GM23338 (cell line): ENCODE measurements at regions not wholly inside any gene's neighbourhood (a gene's known extent, or its start where the extent isn't known, plus 50 kb on each side); places are given as distances from the start of the nearest gene placed in this dataset.

Experiments
- ATAC-seq: fragments of 200-7000 bp; cut with Tn5 transposase; 3 replicates; pipeline ENCODE4 v1.9.1; 2020
- DNase-seq: peaks from one replicate; pipeline ENCODE4 v3.0.0-alpha.2; 2015; ENCODE audit warnings: low spot score
- H2AFZ ChIP-seq: fragments of 200-600 bp; sonication (generic); 2 replicates; pipeline ENCODE4 v1.8.0; 2016; ENCODE audit warnings: antibody characterized with exemption, mild to moderate bottlenecking, moderate library complexity
- H3F3A ChIP-seq: fragments of 200-600 bp; sonication (generic); replicated peaks from 2 replicates; pipeline ENCODE4 v1.8.0; 2017; ENCODE audit warnings: antibody characterized with exemption, mixed run types, low read depth
- H3K27ac ChIP-seq: fragments of 200-600 bp; sonication (generic); 2 replicates; pipeline ENCODE4 v1.6.1; 2016; ENCODE audit warnings: low read depth
- H3K27me3 ChIP-seq: fragments of 200-600 bp; sonication (generic); 2 replicates; pipeline ENCODE4 v1.8.0; 2016; ENCODE audit warnings: mild to moderate bottlenecking, mixed run types, moderate library complexity; ENCODE audit not compliant: insufficient read depth
- H3K36me3 ChIP-seq: fragments of 200-600 bp; sonication (generic); 2 replicates; pipeline ENCODE4 v1.8.0; 2016; ENCODE audit warnings: mild to moderate bottlenecking; ENCODE audit not compliant: insufficient read depth
- H3K4me1 ChIP-seq: fragments of 200-600 bp; sonication (generic); 2 replicates; pipeline ENCODE4 v1.8.0; 2016; ENCODE audit warnings: mild to moderate bottlenecking, moderate library complexity; ENCODE audit not compliant: insufficient read depth
- H3K4me2 ChIP-seq: fragments of 200-600 bp; sonication (generic); 2 replicates; pipeline ENCODE4 v1.7.1; 2017; ENCODE audit warnings: mixed run types
- H3K4me3 ChIP-seq: fragments of 200-600 bp; sonication (generic); 2 replicates; pipeline ENCODE4 v1.6.1; 2016; ENCODE audit warnings: mixed run types
- H3K79me2 ChIP-seq: fragments of 200-600 bp; sonication (generic); replicated peaks from 2 replicates; pipeline ENCODE4 v1.8.0; 2017; ENCODE audit warnings: mild to moderate bottlenecking; ENCODE audit not compliant: insufficient read depth
- H3K9me2 ChIP-seq: fragments of 200-600 bp; sonication (generic); 2 replicates; pipeline ENCODE4 v1.8.0; 2017; ENCODE audit not compliant: insufficient read depth
- H4K20me1 ChIP-seq: fragments of 200-600 bp; sonication (generic); replicated peaks from 2 replicates; pipeline ENCODE4 v1.8.0; 2017; ENCODE audit warnings: mild to moderate bottlenecking; ENCODE audit not compliant: insufficient read depth
- H3K27ac Mint-ChIP-seq: 2 replicates; pipeline ENCODE4 v1.8.0; 2020; ENCODE audit warnings: inconsistent platforms, mild to moderate bottlenecking, moderate library complexity, mixed read lengths
- H3K27me3 Mint-ChIP-seq: 3 replicates; pipeline ENCODE4 v1.8.0; 2022; ENCODE audit warnings: low read depth, mild to moderate bottlenecking, moderate library complexity, mixed read lengths, inconsistent platforms; ENCODE audit not compliant: insufficient read depth, poor library complexity
- H3K36me3 Mint-ChIP-seq: 3 replicates; pipeline ENCODE4 v1.8.0; 2021; ENCODE audit warnings: low read depth, mild to moderate bottlenecking, inconsistent platforms, moderate library complexity, mixed read lengths
- H3K4me1 Mint-ChIP-seq: 3 replicates; pipeline ENCODE4 v1.8.0; 2020; ENCODE audit warnings: mild to moderate bottlenecking, inconsistent platforms, mixed read lengths
- H3K4me3 Mint-ChIP-seq: 3 replicates; pipeline ENCODE4 v1.8.0; 2021; ENCODE audit warnings: moderate library complexity, mild to moderate bottlenecking, inconsistent platforms, mixed read lengths
- H3K9me3 Mint-ChIP-seq: 3 replicates; pipeline ENCODE4 v1.8.0; 2020; ENCODE audit warnings: moderate library complexity, mild to moderate bottlenecking, inconsistent platforms, mixed read lengths
- CREB1 ChIP-seq: fragments of 250-450 bp; sonication (Bioruptor Pico); IDR thresholded peaks from 2 replicates; pipeline ENCODE4 v1.5.0; 2020; ENCODE audit warnings: low read depth, mild to moderate bottlenecking, moderate library complexity
- EZH2 ChIP-seq: fragments of 200-600 bp; sonication (generic); IDR thresholded peaks from one replicate; pipeline ENCODE4 v1.8.0; 2017; ENCODE audit warnings: antibody characterized with exemption, mild to moderate bottlenecking, low read depth; ENCODE audit not compliant: unreplicated experiment
- EZH2phosphoT487 ChIP-seq: fragments of 200-600 bp; sonication (generic); IDR thresholded peaks from one replicate; pipeline ENCODE4 v1.8.1; 2018; ENCODE audit warnings: antibody characterized with exemption; ENCODE audit not compliant: unreplicated experiment
- JUNB ChIP-seq: IDR thresholded peaks from one replicate; pipeline ENCODE4 v1.6.1; 2016; ENCODE audit warnings: antibody characterized with exemption; ENCODE audit not compliant: unreplicated experiment
- NANOG ChIP-seq: IDR thresholded peaks from 2 replicates; pipeline ENCODE4 v1.6.1; 2016; ENCODE audit warnings: antibody characterized with exemption, borderline replicate concordance
- STAT1 ChIP-seq: IDR thresholded peaks from one replicate; pipeline ENCODE4 v1.6.1; 2016; ENCODE audit warnings: antibody characterized with exemption; ENCODE audit not compliant: unreplicated experiment
- TF ChIP-seq, protein P1 (sequence below): IDR thresholded peaks from 2 replicates; pipeline ENCODE4 v1.6.1; 2016; ENCODE audit warnings: antibody characterized with exemption
- TF ChIP-seq, protein P2 (sequence below): fragments of 250-450 bp; sonication (Bioruptor Pico); IDR thresholded peaks from 2 replicates; pipeline ENCODE4 v1.5.0; 2020; ENCODE audit warnings: mild to moderate bottlenecking, moderate library complexity
- TF ChIP-seq, protein P3 (sequence below): IDR thresholded peaks from one replicate; pipeline ENCODE4 v1.6.1; 2018; ENCODE audit warnings: antibody characterized with exemption; ENCODE audit not compliant: unreplicated experiment

DNA sequence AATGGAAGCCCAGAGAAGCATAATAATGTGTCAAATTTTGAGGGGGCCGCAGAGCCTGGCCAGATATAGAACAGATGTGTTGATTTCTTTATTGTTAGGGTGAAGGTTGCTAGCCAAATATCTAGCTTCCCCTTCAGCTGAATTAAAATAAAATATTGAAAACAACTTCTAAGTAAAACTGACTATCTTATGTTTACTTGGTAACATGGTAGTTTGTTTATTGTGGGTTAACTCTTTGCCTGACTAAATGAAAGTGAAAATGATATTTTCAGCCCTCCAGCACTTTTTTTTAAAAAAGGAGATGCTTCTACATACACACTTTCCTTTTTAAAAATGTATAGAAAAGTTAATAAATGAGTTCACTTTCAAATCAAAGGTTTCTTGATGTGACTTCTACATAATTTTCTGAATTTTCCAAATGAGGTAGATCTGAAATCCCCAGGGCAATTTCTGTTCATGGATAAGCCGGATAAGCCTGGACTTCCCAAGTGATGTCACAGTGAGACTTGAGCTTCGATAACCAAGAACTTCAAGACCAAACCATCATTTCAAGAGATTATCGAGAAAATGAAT is 172.1 kb upstream of the OLIG3 start:
- no peak for ATAC-seq
- H3K9me3 Mint-ChIP-seq, result peaks cover 7% of the 10 kb centered on the region; the same call in 2 of the 3 replicates
- no peaks in the 10 kb centered on the region for H3K4me1 ChIP-seq

DNA sequence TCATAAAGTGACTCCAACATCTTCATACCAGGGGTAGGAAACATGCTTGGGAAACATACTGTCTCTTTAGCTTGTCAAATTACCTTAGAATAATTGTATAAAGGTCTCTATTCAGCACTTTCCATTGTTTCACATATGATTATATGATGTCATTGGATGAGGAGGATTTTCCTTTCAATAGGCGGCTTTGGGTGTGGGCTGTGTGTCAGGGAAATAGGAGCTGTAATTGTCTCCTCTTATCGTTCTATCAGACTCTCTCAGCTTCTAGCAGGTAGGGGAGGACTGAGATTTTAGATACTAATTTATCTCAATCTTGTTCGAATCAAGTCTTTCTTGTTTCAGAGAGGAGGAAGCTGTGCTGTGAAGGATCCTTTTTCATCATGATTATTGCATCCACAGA is 179.4 kb upstream of the OLIG3 start:
- peaks cover 5% of the 10 kb centered on the region for H3K27me3 Mint-ChIP-seq
- H3K27ac Mint-ChIP-seq, result no peak overlapping the region
- no peaks in the 10 kb centered on the region; the same call in 2 of the 3 replicates for H3K36me3 Mint-ChIP-seq
- no peaks in the 10 kb centered on the region for H3K9me2 ChIP-seq
- no peak for DNase-seq
- no peak overlapping the region for H3K4me3 ChIP-seq
- no peaks in the 10 kb centered on the region for H3K36me3 ChIP-seq
- no peaks in the 10 kb centered on the region for H3F3A ChIP-seq
- no peak overlapping the region for H2AFZ ChIP-seq
- no peak overlapping the region for H3K4me3 Mint-ChIP-seq
- peaks cover 12% of the 10 kb centered on the region; the same call in 2 of the 3 replicates for H3K9me3 Mint-ChIP-seq
- no peaks in the 10 kb centered on the region for H3K4me1 ChIP-seq
- H3K4me1 Mint-ChIP-seq, result no peaks in the 10 kb centered on the region
- no peak overlapping the region for H3K4me2 ChIP-seq
- no peaks in the 10 kb centered on the region for H3K79me2 ChIP-seq
- H4K20me1 ChIP-seq, result no peaks in the 10 kb centered on the region
- no peak overlapping the region for H3K27ac ChIP-seq
- H3K27me3 ChIP-seq, result no peaks in the 10 kb centered on the region
- no peak for ATAC-seq
- TF ChIP-seq, protein P1, sequence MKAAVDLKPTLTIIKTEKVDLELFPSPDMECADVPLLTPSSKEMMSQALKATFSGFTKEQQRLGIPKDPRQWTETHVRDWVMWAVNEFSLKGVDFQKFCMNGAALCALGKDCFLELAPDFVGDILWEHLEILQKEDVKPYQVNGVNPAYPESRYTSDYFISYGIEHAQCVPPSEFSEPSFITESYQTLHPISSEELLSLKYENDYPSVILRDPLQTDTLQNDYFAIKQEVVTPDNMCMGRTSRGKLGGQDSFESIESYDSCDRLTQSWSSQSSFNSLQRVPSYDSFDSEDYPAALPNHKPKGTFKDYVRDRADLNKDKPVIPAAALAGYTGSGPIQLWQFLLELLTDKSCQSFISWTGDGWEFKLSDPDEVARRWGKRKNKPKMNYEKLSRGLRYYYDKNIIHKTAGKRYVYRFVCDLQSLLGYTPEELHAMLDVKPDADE, result no peak
- TF ChIP-seq EZH2phosphoT487 (no peak), STAT1 (no peak), EZH2 (no peak), NANOG (no peak)
- TF ChIP-seq, protein P2, sequence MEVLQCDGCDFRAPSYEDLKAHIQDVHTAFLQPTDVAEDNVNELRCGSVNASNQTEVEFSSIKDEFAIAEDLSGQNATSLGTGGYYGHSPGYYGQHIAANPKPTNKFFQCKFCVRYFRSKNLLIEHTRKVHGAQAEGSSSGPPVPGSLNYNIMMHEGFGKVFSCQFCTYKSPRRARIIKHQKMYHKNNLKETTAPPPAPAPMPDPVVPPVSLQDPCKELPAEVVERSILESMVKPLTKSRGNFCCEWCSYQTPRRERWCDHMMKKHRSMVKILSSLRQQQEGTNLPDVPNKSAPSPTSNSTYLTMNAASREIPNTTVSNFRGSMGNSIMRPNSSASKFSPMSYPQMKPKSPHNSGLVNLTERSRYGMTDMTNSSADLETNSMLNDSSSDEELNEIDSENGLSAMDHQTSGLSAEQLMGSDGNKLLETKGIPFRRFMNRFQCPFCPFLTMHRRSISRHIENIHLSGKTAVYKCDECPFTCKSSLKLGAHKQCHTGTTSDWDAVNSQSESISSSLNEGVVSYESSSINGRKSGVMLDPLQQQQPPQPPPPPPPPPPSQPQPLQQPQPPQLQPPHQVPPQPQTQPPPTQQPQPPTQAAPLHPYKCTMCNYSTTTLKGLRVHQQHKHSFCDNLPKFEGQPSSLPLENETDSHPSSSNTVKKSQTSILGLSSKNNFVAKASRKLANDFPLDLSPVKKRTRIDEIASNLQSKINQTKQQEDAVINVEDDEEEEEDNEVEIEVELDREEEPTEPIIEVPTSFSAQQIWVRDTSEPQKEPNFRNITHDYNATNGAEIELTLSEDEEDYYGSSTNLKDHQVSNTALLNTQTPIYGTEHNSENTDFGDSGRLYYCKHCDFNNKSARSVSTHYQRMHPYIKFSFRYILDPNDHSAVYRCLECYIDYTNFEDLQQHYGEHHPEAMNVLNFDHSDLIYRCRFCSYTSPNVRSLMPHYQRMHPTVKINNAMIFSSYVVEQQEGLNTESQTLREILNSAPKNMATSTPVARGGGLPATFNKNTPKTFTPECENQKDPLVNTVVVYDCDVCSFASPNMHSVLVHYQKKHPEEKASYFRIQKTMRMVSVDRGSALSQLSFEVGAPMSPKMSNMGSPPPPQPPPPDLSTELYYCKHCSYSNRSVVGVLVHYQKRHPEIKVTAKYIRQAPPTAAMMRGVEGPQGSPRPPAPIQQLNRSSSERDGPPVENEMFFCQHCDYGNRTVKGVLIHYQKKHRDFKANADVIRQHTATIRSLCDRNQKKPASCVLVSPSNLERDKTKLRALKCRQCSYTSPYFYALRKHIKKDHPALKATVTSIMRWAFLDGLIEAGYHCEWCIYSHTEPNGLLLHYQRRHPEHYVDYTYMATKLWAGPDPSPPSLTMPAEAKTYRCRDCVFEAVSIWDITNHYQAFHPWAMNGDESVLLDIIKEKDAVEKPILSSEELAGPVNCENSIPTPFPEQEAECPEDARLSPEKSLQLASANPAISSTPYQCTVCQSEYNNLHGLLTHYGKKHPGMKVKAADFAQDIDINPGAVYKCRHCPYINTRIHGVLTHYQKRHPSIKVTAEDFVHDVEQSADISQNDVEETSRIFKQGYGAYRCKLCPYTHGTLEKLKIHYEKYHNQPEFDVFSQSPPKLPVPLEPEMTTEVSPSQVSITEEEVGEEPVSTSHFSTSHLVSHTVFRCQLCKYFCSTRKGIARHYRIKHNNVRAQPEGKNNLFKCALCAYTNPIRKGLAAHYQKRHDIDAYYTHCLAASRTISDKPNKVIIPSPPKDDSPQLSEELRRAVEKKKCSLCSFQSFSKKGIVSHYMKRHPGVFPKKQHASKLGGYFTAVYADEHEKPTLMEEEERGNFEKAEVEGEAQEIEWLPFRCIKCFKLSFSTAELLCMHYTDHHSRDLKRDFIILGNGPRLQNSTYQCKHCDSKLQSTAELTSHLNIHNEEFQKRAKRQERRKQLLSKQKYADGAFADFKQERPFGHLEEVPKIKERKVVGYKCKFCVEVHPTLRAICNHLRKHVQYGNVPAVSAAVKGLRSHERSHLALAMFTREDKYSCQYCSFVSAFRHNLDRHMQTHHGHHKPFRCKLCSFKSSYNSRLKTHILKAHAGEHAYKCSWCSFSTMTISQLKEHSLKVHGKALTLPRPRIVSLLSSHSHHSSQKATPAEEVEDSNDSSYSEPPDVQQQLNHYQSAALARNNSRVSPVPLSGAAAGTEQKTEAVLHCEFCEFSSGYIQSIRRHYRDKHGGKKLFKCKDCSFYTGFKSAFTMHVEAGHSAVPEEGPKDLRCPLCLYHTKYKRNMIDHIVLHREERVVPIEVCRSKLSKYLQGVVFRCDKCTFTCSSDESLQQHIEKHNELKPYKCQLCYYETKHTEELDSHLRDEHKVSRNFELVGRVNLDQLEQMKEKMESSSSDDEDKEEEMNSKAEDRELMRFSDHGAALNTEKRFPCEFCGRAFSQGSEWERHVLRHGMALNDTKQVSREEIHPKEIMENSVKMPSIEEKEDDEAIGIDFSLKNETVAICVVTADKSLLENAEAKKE (CRISPR knock-in tag), result no peak

More for the DNA sequence above, 172.1 kb upstream of the OLIG3 start:
- no peak overlapping the region for H3K4me3 Mint-ChIP-seq
- no peak for TF ChIP-seq CREB1
- no peak for TF ChIP-seq STAT1
- TF ChIP-seq EZH2, result no peak
- TF ChIP-seq, protein P3, sequence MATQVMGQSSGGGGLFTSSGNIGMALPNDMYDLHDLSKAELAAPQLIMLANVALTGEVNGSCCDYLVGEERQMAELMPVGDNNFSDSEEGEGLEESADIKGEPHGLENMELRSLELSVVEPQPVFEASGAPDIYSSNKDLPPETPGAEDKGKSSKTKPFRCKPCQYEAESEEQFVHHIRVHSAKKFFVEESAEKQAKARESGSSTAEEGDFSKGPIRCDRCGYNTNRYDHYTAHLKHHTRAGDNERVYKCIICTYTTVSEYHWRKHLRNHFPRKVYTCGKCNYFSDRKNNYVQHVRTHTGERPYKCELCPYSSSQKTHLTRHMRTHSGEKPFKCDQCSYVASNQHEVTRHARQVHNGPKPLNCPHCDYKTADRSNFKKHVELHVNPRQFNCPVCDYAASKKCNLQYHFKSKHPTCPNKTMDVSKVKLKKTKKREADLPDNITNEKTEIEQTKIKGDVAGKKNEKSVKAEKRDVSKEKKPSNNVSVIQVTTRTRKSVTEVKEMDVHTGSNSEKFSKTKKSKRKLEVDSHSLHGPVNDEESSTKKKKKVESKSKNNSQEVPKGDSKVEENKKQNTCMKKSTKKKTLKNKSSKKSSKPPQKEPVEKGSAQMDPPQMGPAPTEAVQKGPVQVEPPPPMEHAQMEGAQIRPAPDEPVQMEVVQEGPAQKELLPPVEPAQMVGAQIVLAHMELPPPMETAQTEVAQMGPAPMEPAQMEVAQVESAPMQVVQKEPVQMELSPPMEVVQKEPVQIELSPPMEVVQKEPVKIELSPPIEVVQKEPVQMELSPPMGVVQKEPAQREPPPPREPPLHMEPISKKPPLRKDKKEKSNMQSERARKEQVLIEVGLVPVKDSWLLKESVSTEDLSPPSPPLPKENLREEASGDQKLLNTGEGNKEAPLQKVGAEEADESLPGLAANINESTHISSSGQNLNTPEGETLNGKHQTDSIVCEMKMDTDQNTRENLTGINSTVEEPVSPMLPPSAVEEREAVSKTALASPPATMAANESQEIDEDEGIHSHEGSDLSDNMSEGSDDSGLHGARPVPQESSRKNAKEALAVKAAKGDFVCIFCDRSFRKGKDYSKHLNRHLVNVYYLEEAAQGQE, result no peak
- TF ChIP-seq JUNB, result no peak
- H3K9me2 ChIP-seq, result no peaks in the 10 kb centered on the region
- H3K36me3 ChIP-seq, result no peaks in the 10 kb centered on the region
- no peak overlapping the region for H3K27ac Mint-ChIP-seq
- H3K4me1 Mint-ChIP-seq, result no peaks in the 10 kb centered on the region
- no peak overlapping the region for H3K4me2 ChIP-seq
- H3K27ac ChIP-seq, result no peak overlapping the region
- DNase-seq, result no peak
- no peaks in the 10 kb centered on the region; the same call in 2 of the 3 replicates for H3K36me3 Mint-ChIP-seq
- H4K20me1 ChIP-seq, result no peaks in the 10 kb centered on the region
- H3K27me3 ChIP-seq, result no peaks in the 10 kb centered on the region
- 0 out of 2 replicates have a peak overlapping the region, but pooled peaks have one; percentile 9 for H2AFZ ChIP-seq
- H3K79me2 ChIP-seq, result no peaks in the 10 kb centered on the region
- no peak overlapping the region for H3K4me3 ChIP-seq
- peaks cover 8% of the 10 kb centered on the region for H3K27me3 Mint-ChIP-seq
- H3F3A ChIP-seq, result no peaks in the 10 kb centered on the region
